Smooth muscle cell (in vitro differentiated cells): ENCODE measurements at regions not wholly inside any gene's neighbourhood (a gene's known extent, or its start where the extent isn't known, plus 50 kb on each side); places are given as distances from the start of the nearest gene placed in this dataset.
"Not testable (repeated sequence)": the region's sequence is repeated elsewhere in the genome, so short reads cannot be mapped to it uniquely, and the experiment has no call there.

Experiments
- DNase-seq: peaks from one replicate; lab custom pipeline; 2025; ENCODE audit not compliant: unreplicated experiment; lab: John Stamatoyannopoulos, UW
- H2AFZ ChIP-seq: fragments of 200-600 bp; sonication (generic); 2 replicates; pipeline ENCODE4 v1.6.0; 2016; ENCODE audit warnings: antibody characterized with exemption, low read depth, mild to moderate bottlenecking
- H3F3A ChIP-seq: fragments of 200-600 bp; sonication (generic); 2 replicates; pipeline ENCODE4 v1.6.0; 2017; ENCODE audit warnings: antibody characterized with exemption, low read depth
- H3K27ac ChIP-seq: fragments of 200-600 bp; sonication (generic); 2 replicates; pipeline ENCODE4 v1.5.1; 2016; ENCODE audit warnings: low read depth, mild to moderate bottlenecking
- H3K27me3 ChIP-seq: fragments of 200-600 bp; sonication (generic); 2 replicates; pipeline ENCODE4 v1.6.1; 2016; ENCODE audit warnings: low read depth, mild to moderate bottlenecking
- H3K36me3 ChIP-seq: fragments of 200-600 bp; sonication (generic); 2 replicates; pipeline ENCODE4 v1.5.1; 2016; ENCODE audit warnings: low read depth
- H3K4me1 ChIP-seq: fragments of 200-600 bp; sonication (generic); 2 replicates; pipeline ENCODE4 v1.5.1; 2016; ENCODE audit warnings: low read depth
- H3K4me2 ChIP-seq: fragments of 200-600 bp; sonication (generic); 2 replicates; pipeline ENCODE4 v1.6.0; 2016; ENCODE audit warnings: mild to moderate bottlenecking
- H3K4me3 ChIP-seq: fragments of 200-600 bp; sonication (generic); 2 replicates; pipeline ENCODE4 v1.5.1; 2016; ENCODE audit warnings: mild to moderate bottlenecking
- H3K79me2 ChIP-seq: fragments of 200-600 bp; sonication (generic); 2 replicates; pipeline ENCODE4 v1.6.0; 2016; ENCODE audit warnings: low read depth, mild to moderate bottlenecking
- H3K9ac ChIP-seq: fragments of 200-600 bp; sonication (generic); 2 replicates; pipeline ENCODE4 v1.6.0; 2016; ENCODE audit warnings: low read depth
- H3K9me3 ChIP-seq: fragments of 200-600 bp; sonication (generic); replicated peaks from 2 replicates; pipeline ENCODE4 v1.5.1; 2016; ENCODE audit warnings: low read depth
- H4K20me1 ChIP-seq: fragments of 200-600 bp; sonication (generic); 2 replicates; pipeline ENCODE4 v1.6.0; 2016; ENCODE audit warnings: low read depth
- CTCF ChIP-seq: fragments of 200-600 bp; sonication (generic); IDR thresholded peaks from 2 replicates; pipeline ENCODE4 v1.5.1; 2017; ENCODE audit warnings: borderline replicate concordance, mild to moderate bottlenecking, antibody characterized with exemption; ENCODE audit not compliant: insufficient read depth, poor library complexity, severe bottlenecking
- WGBS: methylation state at CpG from one replicate; pipeline ENCODE4 v1.1.7; 2016; ENCODE audit warnings: low lambda C conversion rate; 5-methylcytosine and 5-hydroxymethylcytosine counted together

GRCh38 chr3:150344079-150344759 is 63.9 kb upstream of the TSC22D2 start:
- no peaks in the 10 kb centered on the region for H3K36me3 ChIP-seq
- no peak for TF ChIP-seq CTCF
- peak overlapping the region; percentile 98 for H3K27ac ChIP-seq
- H3K79me2 ChIP-seq, result no peaks in the 10 kb centered on the region
- no peaks in the 10 kb centered on the region for H4K20me1 ChIP-seq
- no peak overlapping the region for H3K4me3 ChIP-seq
- H3F3A ChIP-seq, result peaks cover 13% of the 10 kb centered on the region
- no peaks in the 10 kb centered on the region for H3K27me3 ChIP-seq
- no peak for DNase-seq
- H3K4me1 ChIP-seq, result peaks cover 23% of the 10 kb centered on the region
- no peak overlapping the region for H3K4me2 ChIP-seq
- H3K9me3 ChIP-seq, result no peaks in the 10 kb centered on the region
- WGBS, result 59% methylated on average over 8 of the region's 8 CpGs
- H3K9ac ChIP-seq, result no peak overlapping the region
- no peak overlapping the region for H2AFZ ChIP-seq

- Histone ChIP-seq H2AFZ (no peak overlapping the region), H3K36me3 (no peaks in the 10 kb centered on the region), H4K20me1 (no peaks in the 10 kb centered on the region), H3K4me1 (peaks cover 13% of the 10 kb centered on the region), H3K4me2 (no peak overlapping the region), H3K79me2 (no peaks in the 10 kb centered on the region), H3F3A (peaks cover 8% of the 10 kb centered on the region), H3K9me3 (no peaks in the 10 kb centered on the region), H3K27me3 (no peaks in the 10 kb centered on the region), H3K27ac (no peak overlapping the region), H3K9ac (no peak overlapping the region), H3K4me3 (no peak overlapping the region)
- TF ChIP-seq CTCF, result no peak
- no peak for DNase-seq
- WGBS, result 98% methylated on average over 2 of the region's 2 CpGs
Observed at GRCh38 chr3:150342896-150343467, 65.1 kb upstream of the TSC22D2 start.

GRCh38 chr3:150341891-150342290 is 66.2 kb upstream of the TSC22D2 start:
- Histone ChIP-seq H3K36me3 (no peaks in the 10 kb centered on the region), H3K4me3 (no peak overlapping the region), H3K9ac (no peak overlapping the region), H2AFZ (no peak overlapping the region), H3K79me2 (no peaks in the 10 kb centered on the region), H3K27me3 (no peaks in the 10 kb centered on the region), H3K4me2 (no peak overlapping the region), H3K9me3 (no peaks in the 10 kb centered on the region), H3F3A (peaks cover under 1% of the 10 kb centered on the region), H3K27ac (no peak overlapping the region), H4K20me1 (no peaks in the 10 kb centered on the region), H3K4me1 (peaks cover 4% of the 10 kb centered on the region)
- no peak for DNase-seq
- WGBS, result 92% methylated on average over 3 of the region's 3 CpGs
- TF ChIP-seq CTCF, result no peak

- H3K9ac ChIP-seq, H2AFZ ChIP-seq, H3K4me3 ChIP-seq, H3K27me3 ChIP-seq, H3K9me3 ChIP-seq, DNase-seq, H4K20me1 ChIP-seq, H3K79me2 ChIP-seq, H3K4me1 ChIP-seq, H3F3A ChIP-seq, H3K4me2 ChIP-seq, H3K27ac ChIP-seq, H3K36me3 ChIP-seq: not testable (repeated sequence)
- WGBS, result 97% methylated on average over 9 of the region's 9 CpGs
Observed at GRCh38 chr3:150336363-150336762, 71.7 kb upstream of the TSC22D2 start.
